SIG-M5 treated with dmso at 0.1 percent for 504 hours (cell line): ENCODE measurements at regions not wholly inside any gene's neighbourhood (a gene's known extent, or its start where the extent isn't known, plus 50 kb on each side); places are given as distances from the start of the nearest gene placed in this dataset.

Experiments
- DNase-seq: peaks from one replicate; lab custom pipeline; 2025; ENCODE audit not compliant: unreplicated experiment; lab: John Stamatoyannopoulos, UW

- no peak for DNase-seq
Observed at GRCh38 chr13:44237881-44238421, 135.7 kb upstream of the SERP2 start.

- DNase-seq, result no peak
Observed at GRCh38 chr13:44240611-44241145, 132.9 kb upstream of the SERP2 start.

DNA sequence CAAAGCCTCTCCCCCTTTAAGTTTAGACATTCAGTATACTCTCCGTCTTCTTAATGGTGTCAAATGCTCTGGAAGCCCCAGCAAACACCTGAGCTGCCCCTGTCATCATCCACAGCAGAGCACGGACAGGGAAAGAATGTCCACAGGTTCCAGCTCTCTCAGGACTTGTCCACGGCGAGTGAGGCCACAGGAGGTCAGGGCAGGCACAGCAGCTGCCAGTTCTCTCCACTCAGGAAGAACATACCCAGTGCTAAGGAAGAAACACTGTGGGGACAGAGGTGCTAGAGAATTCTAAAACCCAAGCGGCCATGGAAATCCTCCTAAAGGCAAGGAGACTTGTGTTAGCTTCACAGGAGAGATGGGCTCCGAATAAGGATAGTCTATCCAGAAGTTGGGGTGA lies 132.0 kb upstream of the SERP2 start:
- no peak for DNase-seq

GRCh38 chr13:44242766-44243165 lies 130.9 kb upstream of the SERP2 start:
- DNase-seq, result no peak

- peak; percentile 20 for DNase-seq
Observed at GRCh38 chr13:44243198-44243857, 130.3 kb upstream of the SERP2 start.

DNA sequence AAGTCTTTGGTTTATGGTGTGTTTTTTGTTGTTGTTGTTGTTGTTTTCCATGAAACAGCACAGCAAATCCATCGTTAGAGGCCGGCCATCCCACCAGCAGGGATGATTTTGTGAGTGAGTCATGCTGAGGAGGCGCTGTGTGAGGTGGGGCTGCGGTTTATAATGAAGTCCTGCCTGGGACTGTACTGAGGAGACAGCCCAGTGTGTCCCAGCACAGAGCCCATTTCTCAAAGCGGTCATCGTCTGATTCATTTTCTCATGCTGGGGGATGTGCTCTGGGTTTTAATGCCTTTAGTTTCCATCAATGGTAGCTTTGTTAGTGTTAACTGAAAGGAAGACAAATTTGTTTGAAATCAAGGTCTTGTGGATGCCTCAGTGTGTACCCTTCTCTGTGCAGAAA lies 129.3 kb upstream of the SERP2 start:
- no peak for DNase-seq

- DNase-seq, result no peak
Observed at GRCh38 chr13:44249431-44249836, 124.2 kb upstream of the SERP2 start.

DNA sequence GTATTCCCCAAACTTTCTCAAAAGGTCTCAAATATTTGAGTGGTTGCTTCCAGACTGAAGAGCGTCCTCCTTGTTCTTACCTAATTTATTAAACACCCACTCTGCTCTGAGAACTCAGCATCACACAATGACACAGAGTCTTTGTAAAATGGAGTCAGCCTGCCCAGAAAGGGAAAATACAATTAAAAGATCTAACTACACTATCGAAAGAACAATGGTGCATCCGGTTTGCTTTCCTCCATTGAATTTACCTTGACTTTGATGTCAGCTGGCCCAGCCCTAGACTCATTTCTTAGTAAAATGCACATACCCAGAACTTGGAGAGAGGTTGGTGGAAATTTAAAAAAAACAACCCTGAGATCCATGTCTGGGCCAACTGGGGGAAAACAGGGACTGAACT lies 120.7 kb upstream of the SERP2 start:
- DNase-seq, result no peak

DNA sequence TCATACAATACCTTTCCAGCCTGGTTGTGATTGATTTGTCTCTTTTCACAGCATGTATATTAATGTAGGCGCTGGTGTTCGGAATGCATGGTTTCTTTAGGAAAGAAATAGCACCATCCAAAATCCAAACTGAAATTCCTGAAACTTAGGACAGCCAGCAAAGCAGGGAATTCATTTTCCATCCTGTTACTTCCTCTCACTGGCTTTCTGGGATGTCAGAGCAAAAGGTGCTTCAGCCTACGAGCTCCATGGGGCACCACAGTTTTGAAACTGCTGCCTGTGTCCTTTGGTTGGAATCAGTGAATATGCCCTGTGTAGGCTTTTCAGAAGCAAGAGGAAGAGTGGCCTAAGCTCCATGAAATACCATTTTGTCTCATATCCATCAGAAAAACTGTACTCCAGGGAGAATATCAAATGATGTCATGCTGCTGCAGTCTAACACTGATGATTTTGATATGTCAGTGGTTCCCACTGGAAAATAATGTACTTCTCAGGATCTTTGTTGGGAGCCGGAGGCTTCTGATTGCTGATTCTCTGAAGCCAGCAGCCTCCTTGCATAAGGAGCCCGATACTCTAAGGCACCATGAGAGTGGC lies 117.8 kb upstream of the SERP2 start:
- no peak for DNase-seq

- DNase-seq, result no peak
Observed at GRCh38 chr13:44257796-44258195, 115.8 kb upstream of the SERP2 start.

DNA sequence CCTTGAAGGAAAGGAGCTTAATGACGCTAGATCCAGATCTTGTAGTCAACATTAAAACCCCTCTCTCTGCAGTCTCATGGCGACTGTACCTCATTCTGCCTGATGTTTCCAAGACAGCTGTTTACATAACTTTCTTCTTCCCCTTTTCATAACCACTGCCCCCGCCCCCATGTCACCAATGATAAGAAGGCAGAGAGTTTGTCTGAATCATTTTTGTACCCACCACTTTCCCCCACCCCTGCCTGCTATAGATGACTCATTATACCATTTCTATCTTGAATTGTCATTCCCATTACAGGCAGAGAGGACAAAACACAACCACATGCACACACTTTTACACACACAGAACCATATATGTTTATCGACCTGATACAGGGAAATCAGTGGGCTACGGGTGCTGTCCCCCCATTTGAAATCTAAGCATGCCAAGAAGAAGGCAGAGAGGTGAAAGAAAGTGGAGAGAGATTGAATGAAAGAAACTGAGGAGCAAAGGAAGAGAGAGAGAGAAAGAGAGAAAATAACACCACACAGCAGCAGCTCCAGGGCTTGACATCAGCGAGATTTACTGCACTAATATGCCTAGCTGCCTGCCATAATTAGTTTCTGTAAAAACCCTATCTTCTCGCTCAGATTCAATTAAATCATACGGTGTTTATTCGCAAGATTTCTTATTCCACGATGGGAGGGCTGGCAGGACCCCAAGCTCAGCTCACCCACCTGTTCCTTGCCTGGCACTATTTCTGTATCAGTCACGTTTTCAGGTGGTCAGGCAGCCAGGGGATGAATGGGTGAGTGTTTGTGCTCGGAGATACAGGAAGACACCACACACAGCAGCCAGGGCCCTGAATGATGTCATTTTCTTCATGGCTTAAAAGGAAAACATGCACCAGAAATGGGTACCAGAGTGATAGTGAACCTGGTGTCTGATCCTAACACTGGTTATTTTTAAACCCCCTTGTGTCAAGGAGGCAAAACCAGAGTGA lies 114.3 kb upstream of the SERP2 start:
- DNase-seq, result peak; percentile 96

GRCh38 chr13:44260336-44260735 lies 113.3 kb upstream of the SERP2 start:
- no peak for DNase-seq

DNA sequence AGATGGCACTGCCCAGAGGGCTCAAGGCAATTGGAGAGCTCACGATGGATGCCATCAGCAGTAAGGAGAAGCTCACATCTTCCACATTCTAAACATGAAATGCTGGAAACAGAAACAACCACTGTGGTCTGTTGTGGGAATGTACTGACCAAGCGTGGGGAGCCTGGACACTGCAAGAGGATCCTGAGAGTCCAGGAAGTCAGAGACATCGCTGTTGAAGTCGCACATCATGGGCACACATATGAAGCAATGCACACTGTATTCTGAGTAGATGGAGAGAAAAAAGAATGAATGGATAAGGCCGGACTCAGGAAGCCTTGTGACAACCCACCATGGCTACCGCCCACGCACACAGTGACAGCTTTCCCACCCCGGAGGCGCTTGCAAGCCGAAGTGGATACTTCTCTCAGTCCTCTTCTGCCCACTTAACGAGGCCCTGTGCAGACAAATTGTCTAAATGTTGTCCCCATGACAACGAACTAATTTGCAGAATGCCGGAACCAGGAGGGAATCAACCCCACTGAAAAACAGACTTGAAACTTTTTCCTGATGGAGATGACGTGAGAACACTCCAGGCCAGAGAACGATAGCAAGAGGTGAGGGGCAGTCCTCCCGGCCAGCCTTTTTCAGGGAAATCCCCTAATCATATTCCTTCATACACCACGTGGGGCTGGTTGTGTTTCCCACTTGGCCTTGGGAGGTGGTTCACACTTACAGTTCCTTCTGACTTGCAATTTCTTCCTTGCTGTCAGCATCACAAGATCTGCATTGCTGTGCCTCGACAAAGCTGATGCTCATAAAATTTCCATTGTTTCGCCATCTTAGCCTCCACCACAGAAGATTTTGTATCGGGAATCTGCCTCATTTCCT lies 109.6 kb upstream of the SERP2 start:
- DNase-seq, result no peak

- DNase-seq, result no peak
Observed at GRCh38 chr13:44266305-44266704, 107.3 kb upstream of the SERP2 start.

- no peak for DNase-seq
Observed at GRCh38 chr13:44266772-44267171, 106.9 kb upstream of the SERP2 start.

DNA sequence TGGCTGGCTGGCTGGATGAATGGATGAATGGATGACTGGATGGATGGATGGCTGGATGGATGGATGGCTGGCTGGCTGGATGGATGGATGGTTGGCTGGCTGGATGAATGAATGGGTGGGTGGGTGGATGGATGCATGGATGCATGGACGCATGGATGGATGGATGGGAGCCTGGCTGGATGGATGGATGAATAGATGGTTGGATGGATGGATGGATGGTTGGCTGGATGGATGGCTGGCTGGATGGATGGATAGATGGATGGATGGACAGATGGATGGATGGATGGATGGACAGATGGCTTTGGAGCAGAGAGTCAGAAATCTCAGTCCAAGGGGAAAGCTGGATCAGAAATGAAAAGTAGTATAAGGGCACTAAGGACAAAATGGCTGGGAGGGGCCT lies 106.4 kb upstream of the SERP2 start:
- DNase-seq, result no peak

DNA sequence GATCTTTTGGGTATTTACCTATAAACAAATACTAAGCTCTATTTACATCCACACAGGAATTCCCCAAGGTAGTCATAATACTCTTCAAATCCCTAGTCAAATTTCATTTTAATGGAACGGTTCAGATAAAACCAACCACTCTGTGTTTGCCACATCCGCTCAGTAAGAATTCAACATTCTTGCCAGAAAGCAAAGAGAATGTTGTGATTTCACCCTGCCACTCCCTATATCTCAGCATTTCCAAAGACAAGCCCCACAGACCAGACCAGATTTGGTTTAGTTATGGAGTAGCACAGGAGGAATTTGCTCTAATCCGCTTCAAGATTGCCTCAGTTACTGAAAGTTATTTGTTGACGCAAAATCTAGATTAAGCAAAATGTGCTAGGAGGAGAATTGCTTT lies 105.6 kb upstream of the SERP2 start:
- no peak for DNase-seq

DNA sequence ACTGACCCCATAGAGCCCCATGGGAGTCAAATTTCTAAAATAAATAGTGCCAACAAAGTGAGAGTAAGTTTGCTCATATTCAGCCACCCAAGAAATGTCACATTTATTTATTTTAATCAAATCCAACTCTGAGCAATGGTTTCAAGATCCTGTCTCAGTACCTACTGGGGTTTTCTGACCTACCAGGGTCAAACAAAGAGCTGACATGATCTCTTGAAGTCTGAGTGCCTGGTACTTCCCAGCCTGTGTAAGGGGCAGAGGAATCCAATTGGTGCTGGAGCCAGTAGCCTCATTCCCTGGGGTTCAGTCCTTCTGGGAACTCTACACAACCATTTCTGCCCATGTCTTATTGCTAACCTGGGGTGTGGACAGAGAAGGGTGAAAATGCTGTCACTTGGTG lies 104.6 kb upstream of the SERP2 start:
- no peak for DNase-seq

DNA sequence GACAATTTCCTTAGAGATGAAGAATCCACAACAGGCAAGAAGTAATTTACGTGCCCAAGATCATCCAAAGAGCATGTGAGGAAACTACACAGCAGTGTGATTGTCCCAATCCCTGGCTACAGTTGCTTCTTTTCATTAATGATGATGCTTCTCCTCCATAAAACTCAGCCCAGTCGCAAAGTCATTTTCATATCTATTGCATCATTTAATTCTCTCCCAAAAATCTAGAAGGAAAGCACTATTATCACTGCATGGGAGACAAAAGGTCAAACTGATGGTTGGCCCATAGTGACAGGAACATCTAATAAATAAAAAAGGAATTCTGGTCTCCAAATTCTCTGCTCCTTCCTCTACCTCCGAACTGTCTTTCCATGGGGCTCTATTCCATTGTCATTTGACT lies 103.5 kb upstream of the SERP2 start:
- DNase-seq, result no peak

- DNase-seq, result no peak
Observed at GRCh38 chr13:44271031-44271455, 102.6 kb upstream of the SERP2 start.
